Pulmonary artery endothelial cell (primary cell): ENCODE measurements at regions not wholly inside any gene's neighbourhood (a gene's known extent, or its start where the extent isn't known, plus 50 kb on each side); places are given as distances from the start of the nearest gene placed in this dataset.
A peak's percentile ranks its signal among the peaks of the same experiment; 100 is the strongest.
"Not testable (repeated sequence)": the region's sequence is repeated elsewhere in the genome, so short reads cannot be mapped to it uniquely, and the experiment has no call there.

ENCODE experiments used
- DNase-seq: peaks from one replicate; pipeline ENCODE4 v3.0.0-alpha.2; 2011; ENCODE audit warnings: low read depth, low spot score

DNA sequence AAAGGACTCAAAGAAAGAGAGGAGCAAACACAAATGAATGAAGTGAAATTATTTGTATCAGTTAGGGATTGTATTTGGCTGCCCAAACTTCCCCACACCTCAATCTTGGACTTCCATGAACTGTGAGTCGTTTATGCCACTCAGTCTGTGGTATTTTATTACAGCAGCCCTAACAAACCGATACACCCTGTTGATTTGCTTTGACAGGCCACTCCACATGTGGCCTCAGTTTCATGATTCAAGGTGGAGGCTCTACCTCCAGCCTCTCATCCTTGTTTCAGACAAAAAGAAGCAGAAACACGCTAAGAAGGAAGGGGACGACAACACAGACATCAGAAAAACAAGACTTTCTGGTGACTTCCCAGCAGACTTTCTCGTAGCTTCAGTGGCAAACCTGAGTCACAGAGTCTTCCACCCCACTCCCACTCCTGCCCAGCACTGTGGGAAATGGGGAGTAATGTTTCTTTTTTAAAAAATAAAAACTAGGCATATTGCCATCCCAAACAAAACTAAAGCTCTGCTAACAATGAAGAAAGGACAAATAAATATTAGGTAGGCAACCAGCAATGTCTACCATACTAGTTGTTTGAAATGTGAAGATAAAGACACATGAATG, 52.2 kb upstream of the ABCA1 start:
- no peak for DNase-seq

DNA sequence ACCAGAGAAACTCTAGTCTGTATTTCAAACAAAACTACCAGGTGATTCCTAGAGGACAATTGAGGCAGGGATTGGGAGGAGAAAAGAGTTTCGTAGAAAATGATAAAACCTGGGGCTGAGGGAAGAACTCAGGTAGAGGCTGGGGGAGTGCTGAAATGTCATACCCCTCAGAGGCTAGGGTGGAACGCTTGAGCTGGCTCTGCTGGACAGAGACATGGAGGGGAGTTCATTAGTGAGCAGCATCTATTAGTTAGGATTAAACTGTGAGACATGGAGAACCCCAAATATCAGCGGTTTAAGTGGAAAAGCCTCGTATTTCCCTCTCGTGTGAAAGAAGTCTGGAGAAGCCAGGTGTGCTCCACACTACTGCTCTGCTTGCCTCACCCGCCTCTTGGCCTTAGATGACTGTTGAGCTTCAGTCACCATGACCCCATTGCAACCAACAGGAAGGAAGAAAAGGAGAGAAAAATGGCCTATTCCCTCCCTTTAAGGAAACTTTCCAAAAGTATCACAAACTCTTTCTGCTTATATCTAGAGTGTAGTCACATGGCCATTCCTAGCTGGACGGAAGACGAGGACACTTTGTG, 53.7 kb upstream of the ABCA1 start:
- DNase-seq, result no peak

DNA sequence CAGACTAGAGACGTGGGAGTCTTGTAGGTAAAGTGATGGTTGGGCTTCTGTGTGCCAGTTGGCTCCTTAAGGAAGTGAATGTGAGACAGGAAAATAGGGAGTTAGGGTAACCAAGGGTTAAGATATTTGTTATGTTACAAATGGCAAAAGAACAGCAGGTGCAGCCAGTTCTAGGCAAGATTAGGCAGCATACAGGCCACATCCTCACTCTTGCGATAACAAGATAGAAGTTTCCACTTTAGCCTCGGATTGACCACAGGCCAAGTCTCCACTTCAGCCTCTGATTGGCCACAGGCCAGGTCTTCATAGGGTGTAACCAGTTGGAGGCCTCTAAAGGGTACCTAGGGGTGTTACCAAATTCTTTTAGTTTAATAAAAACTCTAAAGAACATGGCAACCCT, 54.6 kb upstream of the ABCA1 start:
- no peak for DNase-seq

DNA sequence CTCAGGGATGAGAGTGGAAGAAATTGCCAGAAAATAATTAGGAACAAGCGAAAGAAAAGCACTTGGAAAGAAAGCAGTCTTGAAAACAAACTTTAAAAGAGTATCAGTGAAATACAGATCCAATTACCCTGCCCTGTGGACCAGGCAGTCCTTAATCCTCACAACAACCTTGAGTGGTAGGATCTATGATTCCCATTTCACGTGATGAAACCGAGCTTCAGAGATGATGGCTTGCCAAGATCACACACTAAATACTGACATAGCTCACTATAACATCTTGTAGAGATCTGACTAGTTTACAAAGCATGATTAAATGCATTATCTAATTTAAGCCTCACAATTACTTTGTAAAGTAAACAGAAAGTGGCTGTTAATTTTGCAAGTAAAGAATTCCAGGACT, 55.5 kb upstream of the ABCA1 start:
- DNase-seq, result no peak

DNA sequence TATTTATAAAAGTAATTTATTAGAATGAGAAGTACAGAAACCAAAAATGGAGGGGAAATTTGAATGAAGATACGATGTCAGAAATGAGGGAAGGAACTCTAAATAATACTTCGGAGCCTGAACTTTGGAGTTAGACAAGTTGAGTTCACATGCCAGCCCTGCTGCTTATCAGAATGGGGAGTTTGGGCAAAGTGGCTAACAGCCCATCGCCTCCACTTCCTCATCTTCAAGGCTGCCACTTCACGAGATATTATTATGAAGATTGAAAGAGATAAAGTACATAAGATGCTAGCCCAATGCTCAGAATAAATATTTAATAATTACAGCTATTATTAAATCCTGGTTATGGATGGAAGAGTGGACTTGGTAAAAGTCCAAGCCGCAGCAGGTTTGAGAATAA, 56.2 kb upstream of the ABCA1 start:
- DNase-seq, result no peak

DNA sequence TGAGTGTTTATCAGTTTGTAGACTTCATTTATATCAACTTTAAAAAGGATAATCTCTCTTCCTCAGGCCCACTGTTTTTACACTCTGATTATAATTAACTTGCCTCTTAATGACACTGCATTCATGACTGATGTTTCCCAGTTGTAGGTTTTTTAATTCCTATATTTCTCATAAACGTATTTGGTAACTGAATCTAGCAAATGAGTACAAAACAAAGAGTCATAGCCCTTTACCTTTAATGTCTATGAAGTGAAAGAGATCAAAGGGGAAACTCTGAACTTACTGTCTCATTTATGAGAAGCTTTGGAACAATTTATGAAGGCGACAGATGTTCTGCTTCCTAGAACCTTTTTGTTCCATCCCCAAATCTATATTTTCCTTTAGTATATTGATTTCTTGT, 56.6 kb upstream of the ABCA1 start:
- DNase-seq, result no peak

DNA sequence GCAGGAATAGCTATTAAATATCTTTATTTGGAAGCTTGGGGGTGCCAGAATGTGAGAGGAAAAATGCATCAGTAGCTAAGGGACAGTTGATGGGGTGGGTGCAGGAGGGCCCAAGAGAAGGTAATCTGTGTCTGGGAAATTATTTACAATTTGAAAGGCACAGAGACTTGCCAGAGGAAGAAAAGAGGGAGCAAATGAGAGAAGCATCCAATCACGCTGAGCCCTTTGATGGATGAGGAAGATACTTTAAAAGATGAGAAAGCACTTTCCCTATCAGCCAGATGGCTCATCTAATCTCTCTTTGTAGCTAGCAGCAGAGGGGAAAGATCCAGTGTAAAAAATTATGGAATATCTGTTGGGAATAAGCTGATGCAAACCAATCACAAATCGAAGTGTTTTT, 57.0 kb upstream of the ABCA1 start:
- no peak for DNase-seq

DNA sequence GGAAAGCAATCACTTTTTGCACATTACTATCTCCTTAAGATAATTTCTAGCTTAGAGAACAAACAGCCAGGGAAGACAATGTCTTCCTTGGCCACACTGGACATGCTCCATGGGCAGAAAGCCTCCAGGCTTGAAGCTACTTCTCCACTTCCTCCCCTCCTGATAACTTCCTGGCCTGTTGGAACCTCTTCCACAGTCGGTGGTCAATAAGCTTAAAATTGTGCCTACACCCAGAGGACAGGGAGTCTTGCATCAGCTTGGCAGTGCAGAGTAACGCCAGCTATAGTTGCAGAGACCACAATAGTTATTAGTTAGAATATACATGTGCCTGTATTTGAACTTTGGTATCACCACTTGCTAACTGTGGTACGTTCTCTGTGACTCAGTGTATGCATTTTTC, 58.1 kb upstream of the ABCA1 start:
- no peak for DNase-seq

DNA sequence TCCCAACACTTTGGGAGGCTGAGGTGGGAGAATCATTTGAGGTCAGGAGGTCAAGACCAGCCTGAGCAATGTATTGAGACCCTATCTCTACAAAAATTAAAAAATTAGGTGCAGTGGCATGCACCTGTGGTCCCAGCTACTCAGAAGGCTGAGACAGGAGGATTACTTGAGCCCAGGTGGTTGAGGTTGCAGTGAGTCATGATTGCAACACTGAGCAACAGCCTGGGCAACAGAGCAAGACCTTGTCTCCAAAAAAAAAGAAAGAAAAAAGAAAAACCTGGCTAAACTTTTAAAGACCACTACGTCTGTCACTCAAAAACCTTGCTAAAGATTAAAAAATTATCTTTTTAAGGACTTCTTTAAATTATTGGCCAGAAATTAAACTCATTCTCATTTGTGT, 59.8 kb upstream of the ABCA1 start:
- no peak for DNase-seq

DNA sequence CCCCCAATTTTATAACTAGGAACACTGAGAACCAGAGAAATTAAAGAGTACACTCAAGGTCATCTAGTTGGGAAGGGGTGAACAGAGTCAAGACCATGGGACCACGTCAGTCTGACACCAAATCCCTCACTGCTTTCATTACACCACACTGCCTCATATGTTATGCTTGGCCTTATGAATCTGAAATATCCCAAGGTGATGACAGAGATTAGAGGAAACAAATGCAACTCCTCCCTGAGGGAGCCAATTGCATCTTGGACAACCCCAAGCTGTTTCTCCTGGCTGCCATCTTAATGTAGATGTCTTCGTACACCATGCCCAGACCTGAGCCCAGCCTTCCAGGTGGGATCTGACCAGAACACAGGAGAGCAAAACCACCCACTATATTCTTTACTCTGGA, 60.6 kb upstream of the ABCA1 start:
- DNase-seq, result no peak

DNA sequence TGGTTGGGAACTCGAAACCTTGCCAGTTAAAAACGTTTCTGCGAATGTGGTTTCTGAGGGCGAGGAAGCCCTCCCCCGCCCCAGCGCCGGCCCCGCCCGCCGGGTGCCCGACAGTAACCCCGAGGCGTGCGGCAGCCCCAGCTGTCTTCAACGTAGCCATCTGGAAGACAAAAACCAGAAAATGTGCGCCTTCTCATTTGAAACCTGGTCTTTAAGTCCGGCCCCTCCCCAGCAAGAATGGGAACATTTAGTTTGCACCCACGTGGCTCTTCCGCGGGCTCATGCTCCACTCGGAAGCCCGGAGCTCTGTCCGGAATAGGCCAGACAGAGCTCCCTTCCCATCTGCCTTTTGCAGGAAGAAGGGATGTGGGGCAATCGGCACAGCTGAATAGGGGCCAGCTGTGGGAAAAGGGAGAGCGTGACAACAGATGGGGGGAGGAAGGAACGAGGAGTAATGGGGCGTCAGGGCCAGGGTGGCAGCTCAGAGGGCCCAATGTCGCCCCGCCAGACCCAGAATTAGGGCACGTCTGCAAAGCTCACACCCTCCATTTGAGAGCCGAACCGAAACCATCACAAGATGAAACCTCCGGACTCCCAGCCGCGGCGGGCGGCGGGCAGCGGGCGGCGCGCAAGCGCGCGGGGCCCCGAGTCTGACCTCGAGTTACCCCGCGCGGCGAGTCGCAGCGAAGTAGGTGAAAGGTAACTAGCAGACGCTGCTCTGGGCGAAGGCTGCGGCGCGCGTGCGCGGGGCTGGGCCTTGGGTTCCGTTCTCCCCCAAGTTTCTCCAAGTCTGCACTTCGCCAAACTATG, 63.4 kb upstream of the ABCA1 start:
- DNase-seq, result no peak

DNA sequence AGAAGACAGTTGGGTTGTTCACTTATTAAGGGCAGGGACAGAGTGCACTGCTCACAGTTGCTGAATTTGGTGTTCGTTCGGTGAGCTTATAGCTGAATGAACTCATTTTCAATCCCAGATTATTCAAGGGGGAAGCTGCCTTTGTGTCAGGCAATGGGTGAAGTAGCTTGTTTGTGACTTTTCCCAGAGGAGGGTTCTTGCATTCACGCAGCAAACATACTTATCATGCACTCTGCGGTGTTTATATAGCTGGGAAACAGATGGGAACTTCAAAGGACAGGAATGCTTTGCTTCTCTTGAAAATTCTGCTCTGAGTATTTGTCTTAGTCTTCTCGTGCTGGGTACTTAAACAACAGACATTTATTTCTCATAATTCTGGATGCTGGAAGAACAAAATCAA, 64.7 kb upstream of the ABCA1 start:
- DNase-seq, result no peak

DNA sequence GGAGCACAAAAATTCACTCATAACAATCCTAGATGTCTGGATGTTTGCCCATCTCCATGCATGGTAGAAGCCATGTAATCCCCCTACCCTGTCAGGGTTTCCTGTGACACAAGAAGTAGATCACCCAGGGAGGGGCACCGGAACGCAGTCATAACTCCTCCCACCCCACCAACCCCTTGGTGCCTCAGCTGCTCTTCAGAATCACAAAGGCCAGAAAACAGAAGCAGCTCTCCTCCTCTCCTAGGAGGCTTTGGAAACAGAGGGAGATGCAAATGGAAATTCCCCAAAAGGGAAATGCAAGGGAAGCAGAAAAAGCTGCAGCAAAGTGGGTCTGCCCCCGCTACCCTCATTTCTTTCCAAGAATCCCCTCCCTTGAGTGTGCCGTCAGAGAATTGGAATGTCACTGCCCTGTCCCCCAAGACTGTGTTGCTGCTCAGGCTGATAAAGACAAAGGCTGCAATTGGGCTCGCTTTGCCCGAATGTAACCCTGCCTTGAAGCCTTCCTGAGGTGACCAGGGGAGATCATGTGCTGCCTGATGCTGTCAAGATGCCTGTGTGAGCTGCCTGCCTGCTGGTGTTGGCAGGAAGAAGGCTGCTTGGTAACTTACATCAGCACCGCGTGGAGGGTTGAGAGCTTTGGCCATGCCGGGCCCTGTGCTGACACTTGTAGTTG, 65.5 kb upstream of the ABCA1 start:
- DNase-seq, result peak; percentile 24

DNA sequence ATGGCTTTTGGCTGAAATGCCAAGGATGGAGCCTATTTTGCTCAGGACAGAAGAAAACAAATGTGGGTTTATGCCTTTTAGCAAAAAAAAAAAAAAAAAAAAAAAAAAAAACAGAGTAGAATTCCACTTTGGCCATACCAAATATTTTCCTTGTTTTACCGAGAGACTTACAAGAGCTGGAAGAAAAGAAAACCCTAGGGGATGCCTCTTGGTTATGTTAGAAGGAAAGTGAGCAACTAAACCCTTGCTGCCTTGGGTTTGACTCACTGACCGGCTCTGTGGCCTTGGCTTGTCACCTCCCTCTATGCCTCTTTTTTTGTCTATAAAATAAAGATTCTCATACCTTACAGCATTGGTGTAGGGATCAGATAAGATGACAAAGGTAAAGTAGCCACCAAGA, 69.6 kb upstream of the ABCA1 start:
- DNase-seq, result no peak

DNA sequence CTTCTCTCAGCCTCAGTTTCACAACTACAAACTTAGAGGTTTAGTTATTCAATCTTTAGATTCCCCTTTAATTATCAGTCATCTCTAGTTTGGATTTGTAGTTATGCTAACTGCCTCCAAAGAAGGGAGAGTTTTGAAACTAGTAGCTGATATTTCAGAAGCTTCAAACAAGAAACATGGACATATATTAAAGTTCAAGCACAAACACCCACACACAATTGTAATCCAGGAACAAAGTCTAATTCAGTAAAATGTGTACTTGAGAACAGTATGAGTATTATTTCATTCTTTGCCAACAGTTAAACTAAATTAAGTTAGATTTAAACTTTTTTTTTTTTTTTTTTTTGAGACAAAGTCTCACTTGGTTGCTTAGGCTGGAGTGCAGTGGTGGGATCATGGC, 71.2 kb upstream of the ABCA1 start:
- DNase-seq, result no peak

DNA sequence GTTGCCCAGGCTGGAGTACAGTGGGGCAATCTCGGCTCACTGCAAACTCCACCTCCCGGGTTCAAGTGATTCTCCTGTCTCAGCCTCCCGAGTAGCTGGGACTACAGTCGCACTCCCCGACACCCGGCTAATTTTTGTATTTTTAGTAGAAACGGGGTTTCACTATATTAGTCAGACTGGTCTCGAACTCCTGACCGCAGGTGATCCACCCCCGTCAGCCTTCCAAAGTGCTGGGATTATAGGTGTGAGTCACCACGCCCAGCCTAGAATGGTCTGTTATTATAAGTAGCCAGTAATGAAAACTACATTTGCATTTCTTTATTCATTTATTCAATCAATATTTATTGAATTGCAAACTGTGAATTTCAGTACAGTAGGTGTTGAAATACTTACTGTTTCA, 72.6 kb upstream of the ABCA1 start:
- DNase-seq, result not testable (repeated sequence)

DNA sequence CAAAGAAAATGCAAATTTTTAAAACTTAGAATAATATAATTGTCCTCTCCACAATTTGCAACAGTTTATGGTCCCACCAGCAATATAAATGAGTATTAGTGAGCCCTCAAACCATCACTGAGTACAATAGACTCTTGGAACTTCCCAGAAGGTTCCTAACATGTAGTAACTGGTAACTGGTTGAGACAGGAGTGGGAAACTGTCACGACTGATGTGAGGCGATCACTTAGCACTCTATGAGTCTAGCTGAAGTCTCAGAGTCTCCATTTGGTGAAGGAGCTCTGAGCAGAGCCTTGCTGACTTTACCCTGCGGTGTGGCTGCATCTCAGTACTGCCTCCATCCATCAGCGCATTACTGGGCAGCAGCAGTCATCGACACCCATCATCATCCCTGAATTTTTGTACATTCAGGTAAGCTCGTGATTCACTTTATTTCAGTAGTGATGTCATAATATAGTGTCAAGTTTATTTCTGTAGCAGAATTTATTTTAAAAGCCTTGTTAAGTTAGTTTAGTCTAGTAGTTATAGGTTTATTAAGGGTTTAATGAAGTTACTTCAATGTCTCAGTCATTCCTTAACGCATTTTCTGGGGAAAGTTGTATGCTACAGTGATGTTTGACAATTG, 76.6 kb upstream of the ABCA1 start:
- DNase-seq, result no peak

DNA sequence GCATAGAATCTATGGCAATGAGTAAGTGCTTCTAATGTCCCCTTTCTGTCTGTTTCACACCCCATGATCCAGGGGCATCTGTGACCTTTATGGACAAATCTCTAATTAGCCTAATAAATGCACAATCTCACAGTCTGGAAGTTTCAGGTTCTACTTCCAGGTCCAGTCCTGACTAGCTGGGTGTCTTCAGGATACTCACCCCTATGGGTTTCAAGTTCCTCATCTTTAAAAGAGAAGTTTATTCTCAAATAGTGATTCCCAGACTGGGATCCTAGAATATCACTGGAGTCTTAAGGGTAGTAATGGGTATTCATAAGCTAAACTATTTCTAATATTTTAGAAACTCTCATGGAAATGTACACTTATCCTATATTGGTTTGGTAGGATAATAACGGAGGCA, 77.2 kb upstream of the ABCA1 start:
- no peak for DNase-seq

DNA sequence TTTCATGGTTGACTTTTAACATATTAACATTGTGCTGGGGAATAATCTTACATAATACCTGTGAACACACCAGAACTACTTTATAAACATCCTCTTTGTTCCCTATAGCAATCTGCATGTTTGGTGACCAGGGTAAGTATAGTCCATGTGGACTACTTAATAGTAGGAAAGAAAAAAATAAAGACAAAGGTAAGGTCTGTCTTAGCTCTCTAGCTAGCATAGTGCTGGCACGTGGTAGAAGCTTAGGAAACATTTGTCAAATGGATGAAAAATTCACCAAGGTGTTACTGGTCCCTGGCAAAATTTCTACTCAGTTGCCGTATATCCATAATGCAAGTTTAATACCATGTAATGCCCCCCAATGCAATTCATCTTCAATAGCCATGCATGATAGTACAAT, 78.6 kb upstream of the ABCA1 start:
- DNase-seq, result no peak

DNA sequence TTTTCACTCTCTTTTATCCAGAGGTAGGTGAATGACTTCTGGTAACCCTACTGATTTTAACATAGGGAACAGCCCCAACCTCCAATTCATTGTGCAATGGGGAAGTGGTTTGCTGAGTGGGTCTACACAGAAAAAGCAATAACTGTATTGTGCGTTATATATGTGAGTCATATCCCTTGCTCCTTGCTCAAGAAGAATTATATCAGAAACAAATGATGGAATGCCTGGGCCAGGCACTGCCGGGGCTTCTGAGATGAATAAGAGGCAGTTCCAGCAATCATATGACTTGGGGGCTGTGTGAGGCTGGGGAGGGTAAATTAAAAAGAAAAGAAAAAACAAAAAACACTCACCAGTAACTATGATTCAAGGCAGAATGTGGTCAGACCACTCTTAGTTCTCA, 79.2 kb upstream of the ABCA1 start:
- no peak for DNase-seq

DNA sequence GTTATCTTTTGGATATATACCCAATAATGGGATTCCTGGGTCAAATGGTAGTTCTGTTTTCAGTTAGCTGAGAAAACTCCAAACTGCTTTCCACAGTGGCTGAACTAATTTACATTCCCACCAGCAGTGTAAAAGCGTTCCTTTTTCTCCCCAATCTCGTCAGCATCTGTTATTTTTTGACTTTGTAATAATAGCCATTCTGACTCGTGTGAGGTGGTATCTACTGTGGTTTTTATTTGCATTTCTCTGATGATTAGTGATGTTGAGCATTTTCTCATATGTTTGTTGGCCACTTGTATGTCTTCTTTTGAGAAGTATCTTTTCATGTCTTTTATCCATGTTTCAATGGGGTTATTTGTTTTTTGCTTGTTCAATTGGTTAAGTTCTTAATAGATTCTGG, 82.1 kb upstream of the ABCA1 start:
- DNase-seq, result not testable (repeated sequence)

DNA sequence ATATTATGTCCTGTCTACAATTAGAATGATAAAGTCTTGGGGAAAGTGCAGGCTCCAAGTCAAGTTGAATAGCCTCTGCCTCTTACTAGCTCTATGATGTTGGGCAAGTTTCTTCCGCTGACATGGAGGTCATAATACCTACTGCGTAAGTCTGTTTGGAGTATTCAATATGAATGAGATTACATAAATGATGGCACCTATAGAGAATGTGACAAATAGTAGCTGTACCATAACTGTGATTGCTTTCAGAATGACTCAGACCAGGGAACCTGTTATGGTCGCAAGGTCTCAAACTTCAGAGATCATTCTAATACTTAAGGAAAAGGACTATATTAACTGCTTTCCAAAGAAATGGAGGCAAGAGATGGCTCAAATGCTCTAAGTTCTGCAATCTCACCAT, 94.0 kb upstream of the ABCA1 start:
- DNase-seq, result no peak
